GM18868 (cell line): ENCODE measurements at regions not wholly inside any gene's neighbourhood (a gene's known extent, or its start where the extent isn't known, plus 50 kb on each side); places are given as distances from the start of the nearest gene placed in this dataset.

Experiments used
- ATAC-seq: cut with Tn5 transposase; IDR thresholded peaks from one replicate; pipeline ENCODE4 v1.9.1; 2021; ENCODE audit warnings: mild to moderate bottlenecking, moderate library complexity; ENCODE audit not compliant: unreplicated experiment

DNA sequence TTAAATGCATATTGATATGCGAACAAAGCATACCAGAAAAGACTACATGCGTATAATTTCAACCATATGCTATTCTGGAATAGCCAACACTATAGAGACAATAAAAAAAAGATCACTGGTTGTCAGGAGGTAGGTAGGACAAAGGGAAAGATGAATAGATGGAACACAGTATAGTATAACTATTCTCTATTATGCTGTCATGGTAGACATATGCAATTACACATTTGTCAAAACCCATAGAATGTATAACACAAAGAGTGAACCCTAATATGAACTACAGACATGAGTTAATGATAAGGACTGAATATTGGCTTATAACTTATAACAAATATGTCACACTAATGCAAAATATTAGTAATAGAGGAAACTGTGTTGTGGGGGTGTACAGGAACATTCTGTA, 460.8 kb downstream of the TAF11L14 start:
- no peak for ATAC-seq

DNA sequence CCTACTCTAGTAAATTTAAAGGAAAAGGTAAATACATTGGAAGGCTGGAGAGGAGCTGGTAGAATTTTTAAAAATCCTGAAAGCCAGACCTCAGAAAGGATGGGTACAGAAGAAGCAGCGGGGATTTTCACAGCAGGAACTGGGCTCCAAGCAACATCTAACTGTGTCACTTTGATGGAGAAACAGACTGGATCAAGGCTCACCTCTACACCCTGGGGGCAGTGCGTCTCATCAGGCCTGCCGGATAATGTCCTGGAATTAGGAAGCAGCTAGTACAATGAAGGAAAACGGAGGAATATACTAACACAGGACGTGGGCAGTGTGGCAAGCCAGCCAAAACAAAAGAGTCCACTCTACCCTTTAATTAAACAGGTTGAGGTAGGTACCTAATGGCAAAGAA, 463.6 kb downstream of the TAF11L14 start:
- no peak for ATAC-seq

DNA sequence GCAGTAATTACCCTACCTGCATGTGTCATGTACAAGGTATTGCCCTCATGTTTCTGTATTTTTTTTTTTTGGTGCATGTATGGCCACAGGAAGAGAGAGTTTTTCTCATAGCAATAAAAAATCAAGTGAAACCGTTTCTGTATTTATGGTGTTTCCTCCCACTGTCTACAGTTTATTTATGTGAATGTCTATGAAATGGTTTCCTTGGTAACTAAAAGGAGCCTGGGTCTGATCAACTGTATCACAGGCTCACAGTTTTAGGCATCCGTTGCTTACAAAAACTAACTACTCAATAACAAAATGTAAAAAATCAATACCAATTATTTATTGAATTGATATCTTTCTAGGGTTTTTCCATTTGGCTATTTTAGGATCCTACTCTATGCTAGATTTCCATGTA, 464.4 kb downstream of the TAF11L14 start:
- ATAC-seq, result no peak

DNA sequence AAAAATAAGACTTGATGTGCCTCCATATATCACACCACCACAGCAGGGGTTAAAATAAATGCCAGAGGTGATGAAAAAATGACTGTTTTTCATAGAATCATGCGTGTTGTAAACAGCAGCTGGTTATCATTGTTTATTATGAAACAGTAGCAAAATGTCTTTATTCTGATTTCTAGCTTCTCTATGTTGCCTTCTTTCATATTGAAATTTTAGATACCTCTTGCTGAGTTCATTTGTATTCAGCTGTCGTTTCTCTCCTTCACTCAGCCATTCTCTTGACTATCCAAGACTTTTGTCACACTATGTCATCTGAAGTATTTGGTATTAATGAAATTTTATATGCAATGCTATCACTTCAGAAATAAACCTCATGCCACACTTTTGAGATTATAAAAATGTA, 465.0 kb downstream of the TAF11L14 start:
- ATAC-seq, result no peak

DNA sequence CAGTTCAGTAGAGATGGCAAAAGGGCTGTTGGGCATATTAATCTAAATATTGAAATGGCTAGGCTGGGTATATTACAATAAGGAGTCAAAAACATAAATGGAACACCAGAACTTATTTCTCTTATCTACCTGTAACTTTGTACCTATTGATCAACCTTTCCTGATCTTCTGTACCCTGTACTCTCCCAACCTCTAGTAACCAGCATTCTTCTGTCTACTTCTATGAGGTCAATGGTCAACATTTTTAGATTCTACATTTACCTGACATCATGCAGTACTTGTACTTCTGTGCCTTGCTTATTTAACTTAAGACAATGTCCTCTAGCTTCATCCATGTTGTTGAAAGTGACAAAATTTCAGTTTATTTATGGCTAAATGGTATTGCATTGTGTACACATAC, 467.3 kb downstream of the TAF11L14 start:
- no peak for ATAC-seq

DNA sequence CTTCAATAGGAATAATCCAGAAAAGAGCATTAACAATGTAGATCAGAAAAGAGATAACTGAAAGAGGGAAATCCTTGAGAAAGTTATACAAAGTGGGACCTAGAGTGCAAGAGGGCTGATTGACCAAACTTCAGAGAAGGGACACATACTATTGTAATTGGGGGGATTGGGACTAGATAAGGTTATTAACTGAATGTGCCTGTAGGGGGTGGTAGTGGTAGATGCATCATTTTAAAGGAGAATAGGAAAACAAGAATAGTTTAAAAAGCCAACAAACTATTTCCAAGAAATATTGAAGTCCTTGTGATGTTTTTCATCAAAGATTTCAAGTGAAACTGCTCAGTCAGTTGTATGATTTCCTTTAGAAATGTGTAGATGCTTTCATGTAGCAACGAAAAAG, 468.5 kb downstream of the TAF11L14 start:
- ATAC-seq, result no peak

DNA sequence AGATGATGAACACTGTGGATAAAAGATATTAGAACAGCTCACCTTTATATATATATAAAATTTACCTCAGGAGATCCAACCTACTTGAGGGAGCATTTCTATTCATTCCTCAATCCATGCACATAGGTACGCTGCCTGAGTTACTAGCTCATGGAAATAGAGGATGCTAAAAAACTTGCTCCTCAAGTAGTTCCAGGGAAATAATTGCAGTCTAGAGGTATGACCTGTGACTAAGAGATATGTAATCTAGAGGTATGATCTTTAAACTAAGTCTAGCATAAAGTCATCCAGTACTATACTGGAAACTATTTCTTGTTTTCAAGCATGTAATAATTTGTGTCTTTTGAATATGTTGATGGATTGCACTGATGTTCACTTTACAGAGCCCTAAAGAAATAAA, 471.2 kb downstream of the TAF11L14 start:
- ATAC-seq, result no peak

DNA sequence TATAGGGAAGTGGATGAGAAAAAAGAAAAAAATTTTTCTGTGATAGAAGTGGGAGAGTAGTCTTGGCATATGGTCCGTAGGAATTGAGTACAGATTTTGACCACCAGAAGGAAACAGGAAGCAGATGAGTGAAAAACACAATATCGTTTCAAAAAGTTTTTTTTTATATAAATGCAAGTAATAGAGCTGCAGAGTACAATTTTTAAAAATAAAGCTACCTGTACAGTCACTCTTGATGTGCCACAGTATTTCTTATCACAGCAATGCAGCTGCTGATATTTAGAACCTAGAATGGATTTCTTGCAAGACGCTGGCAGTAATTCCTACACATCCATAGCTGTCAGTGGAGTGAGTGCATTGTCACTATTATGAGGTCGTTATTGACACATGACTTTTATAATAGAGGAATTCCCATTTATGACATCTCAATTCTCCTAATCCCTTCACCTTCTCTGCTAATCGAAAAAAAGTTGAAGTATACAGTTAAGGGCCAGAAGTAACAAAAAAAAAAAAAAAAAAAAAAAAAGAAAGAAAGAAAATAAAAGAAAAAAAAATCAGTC, 477.7 kb downstream of the TAF11L14 start:
- no peak for ATAC-seq

DNA sequence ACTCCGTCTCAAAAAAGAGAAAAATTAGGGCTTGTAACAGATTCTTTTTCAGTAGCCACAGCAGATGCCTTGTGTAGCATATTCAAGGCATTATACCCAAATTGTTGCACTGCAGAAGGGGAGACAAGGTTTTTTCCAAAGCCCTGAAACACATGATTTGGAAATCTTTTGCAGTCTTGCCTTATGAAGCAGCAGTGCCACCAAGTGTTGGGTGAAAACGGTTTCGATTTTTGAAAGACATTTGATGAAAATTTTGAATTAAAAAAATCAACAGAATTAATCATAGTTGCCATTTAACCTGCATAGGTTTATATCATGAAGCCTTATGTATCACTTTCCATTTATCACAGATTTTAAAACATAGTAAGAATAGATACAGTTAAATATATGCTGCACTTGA, 479.5 kb downstream of the TAF11L14 start:
- no peak for ATAC-seq

DNA sequence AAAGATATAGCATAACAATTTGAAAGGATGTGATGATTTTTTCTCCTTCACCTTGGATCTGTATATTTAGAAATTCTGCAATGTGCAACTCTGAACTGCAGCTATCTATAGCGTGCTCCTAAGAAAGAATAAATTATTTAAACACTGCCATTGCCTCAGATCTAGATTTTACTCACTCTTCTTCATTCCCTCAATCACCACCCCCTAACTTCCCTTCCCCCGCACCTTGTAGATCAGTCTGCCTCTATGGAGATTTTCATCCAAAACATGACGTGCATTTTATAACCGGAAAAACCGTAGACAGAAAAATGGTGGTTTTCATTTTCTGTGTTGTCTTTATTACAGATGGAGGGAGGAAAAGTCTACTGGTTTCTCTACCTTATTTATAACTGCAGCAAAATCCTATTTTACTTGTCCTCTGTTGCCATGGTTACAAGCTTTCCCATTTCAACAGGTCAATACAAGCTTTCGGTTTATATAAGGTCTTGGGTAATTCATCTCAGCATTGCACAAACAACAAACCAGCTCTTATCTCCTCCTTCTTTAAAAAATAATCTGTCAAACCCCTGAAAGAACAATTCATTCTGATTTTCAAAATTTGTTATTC, 480.0 kb downstream of the TAF11L14 start:
- ATAC-seq, result no peak

DNA sequence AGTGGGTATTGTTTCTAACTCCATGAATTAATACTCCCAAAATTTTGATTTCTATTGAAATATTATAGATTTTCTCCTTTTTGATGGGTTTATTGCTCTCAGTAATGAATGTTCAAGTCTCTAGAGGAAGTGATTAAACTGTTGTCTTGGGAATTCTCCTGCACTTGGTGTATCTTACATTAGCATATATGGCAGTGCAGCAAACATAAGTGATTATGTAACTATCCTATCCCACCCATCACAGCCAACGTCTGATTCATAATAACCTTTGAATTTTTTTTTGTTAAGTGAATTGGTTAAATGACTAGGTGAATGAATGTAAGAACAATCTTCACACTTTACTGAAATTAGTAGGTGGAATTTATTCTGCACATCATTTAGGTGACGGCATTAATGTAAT, 483.7 kb downstream of the TAF11L14 start:
- no peak for ATAC-seq

DNA sequence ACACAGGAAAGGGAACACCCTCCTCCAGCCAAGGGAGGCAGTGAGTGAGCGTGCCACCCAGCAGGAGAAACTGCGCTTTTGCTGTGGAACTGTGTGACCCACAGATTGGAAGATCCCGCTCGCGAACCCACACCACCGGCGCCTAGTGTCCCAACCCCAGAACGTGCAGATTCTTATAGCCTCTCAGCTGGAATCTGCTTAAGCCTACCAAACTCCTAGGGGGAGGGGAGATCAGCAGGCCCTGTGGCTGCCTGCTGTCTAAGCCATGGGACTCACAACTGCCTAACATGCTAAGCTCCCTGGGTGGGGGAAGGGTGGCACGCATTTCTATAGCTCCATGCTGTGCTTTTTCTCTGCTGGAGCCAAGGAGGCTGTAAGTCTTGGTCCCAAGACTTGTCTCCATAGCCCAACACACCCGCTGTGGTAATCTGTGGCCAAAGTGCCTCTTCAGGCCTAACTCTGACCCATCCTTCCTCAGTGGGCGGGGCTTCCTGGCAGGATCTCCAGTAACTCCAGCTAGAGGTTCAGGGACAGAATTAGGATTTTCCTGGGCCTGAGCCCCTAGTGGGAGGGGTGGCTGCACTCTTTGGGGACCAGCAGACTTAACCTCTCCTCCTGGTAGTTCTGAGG, 485.0 kb downstream of the TAF11L14 start:
- ATAC-seq, result no peak

DNA sequence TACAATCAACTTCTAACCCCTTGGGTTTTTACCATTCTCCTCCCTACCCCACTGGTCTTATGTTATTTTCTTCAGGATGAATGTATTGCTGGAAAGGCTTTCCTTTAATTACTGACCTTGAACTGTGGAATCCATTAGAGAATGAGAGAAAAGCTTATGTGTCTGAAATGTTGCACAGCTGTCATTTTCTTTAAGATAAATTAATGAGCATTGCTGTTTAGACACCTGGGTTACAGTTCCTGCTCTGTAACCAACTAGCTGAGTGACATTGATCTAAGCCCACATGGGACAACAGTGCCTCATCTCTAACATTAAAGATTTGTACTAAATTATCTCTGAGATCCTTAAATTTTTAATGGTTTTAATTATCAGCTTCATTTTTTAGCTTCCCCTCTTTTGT, 507.0 kb downstream of the TAF11L14 start:
- ATAC-seq, result no peak

DNA sequence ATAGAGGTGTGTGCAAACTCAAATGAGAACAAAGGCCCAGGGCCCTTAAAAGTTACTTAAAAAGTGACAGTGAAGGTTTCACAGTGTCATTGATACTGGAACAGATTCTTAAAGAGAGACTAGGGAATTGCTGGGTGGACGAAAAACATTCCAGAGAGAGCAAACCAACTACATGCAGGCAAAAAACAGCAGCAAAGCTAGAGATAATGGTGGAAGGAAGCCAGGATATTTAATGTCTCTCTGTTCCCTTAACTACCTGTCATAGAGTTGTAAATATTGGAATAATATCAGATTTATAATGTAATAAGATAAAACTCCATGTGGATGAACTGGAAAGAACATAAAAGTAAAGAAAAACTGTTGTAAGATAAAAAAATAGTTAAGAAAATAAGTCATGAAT, 508.6 kb downstream of the TAF11L14 start:
- no peak for ATAC-seq

DNA sequence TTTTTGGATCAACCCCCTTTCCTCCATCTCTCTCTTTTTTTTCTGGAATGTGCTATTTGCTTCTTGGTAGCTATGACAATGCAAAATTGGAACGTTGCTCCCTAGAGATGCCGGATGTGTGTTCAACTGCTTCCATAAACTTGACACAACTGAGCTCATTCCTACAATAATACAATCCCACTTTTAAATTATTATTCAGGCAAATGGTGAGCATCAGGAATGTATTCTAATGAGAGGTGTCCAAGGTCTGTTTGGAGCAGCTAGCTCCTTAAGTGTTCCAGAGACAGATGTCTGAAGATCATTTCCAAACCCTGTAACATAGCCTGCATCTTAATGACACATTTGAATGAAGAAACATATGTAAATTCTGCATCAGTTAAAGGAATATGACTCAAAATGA, 518.4 kb downstream of the TAF11L14 start:
- ATAC-seq, result no peak

DNA sequence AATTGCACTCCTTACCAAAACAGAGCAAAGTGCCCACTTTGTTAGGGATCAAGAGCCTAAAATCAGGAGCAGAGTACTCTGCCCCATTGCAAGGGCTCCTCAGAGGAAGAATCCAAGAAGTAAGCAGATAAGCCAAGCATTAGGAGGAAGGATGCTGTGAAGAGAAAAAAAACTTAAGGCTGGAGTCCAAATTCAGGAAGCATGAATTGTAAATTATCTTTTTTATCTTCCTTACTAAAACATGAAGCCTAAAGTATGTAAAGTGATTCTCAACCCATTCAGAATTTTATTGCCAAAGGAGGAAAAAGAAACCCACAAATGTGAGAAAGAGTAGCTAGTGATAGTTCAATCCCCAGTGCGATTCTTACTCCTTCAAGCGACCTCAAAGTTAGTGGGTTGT, 523.9 kb downstream of the TAF11L14 start:
- ATAC-seq, result no peak

DNA sequence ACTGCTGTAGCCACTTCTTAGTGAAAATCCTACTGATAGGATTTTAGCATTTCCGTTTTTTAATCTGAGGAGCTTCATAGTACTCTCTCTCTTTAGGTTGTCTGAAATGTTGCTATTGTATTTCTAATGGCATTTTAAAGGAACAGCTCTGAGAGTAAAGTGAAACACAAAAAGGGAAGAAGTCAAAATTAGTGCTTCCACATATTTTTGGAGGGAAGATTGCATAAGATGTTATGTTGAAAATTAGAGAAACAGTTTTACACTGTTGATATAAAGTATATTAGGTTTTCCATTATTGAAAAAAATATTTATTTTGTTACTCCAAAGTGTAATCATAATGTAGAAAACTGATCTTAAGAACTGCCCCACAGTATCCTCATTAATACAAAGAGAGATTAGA, 525.1 kb downstream of the TAF11L14 start:
- ATAC-seq, result no peak

DNA sequence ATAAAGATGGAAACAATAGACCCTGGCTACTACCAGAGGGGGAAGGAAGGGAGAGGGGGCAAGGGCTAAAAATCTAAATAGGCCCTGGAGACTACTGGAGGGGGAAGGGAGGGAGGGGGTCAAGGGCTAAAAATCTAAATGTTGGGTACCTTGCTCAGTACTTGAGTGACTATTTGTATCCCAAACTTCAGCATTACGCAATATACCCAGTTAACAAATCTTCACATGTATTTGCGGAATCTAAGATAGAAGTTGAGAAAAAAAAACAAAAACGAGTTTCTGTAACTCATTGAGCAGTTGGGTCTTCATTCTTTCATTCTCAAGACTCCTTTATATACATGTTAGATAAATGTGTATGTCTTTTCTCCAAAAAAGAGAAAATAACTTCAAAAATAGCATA, 537.4 kb downstream of the TAF11L14 start:
- ATAC-seq, result no peak

DNA sequence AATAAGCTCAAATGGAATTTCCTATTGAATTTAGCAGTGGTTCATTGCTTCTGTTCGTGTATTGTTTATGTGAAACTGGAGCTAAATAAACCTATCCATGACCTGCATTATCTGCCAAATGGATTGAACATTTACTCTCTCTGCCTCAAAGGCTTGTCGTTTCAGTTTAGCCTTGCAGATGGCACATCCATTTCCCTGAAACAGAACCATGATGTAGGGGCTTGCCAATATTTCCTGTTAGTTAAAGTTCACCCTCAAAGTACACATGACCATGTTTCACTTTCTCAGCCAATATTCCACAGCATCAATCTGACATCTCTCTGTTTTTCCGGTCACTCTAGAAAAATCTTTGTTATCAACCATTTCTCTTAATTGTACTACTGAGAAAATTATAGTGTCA, 545.3 kb downstream of the TAF11L14 start:
- ATAC-seq, result no peak

DNA sequence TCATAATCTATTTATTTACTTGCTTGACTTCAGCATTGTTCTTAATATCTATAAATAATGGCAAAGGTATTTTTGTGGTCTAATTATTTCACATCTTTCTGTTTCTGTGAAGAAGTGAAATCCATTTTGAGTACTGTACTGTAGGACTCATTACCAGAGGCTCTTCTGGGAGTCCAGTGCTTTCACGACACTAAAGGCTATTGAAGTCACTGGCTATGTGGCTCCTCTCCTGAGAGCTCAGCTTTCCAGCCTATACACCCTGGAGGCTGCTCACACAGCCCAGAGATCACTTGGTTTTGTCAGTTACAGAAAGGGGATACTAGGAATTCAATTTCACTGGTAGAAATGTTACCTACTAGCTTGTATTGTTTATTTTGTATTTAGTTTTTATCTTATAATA, 547.3 kb downstream of the TAF11L14 start:
- ATAC-seq, result no peak

DNA sequence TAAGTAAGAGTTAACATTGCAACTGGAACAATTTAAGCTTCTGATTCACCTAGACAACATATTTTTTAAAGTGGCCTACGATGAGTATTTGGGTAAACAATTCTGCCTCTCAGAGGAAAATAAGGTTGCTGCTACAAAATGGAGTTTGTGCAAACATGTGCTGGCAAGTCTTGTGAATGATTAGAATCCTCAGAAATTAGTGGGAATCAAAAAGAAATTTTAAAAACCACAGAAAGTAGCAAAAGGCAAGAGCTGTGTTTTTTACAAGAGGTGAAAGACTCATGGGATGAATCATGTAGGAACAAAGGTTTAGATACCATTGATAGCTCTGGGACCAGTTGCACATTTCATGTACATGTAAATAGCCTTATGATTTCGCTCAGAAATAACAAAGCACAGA, 561.6 kb downstream of the TAF11L14 start:
- no peak for ATAC-seq

DNA sequence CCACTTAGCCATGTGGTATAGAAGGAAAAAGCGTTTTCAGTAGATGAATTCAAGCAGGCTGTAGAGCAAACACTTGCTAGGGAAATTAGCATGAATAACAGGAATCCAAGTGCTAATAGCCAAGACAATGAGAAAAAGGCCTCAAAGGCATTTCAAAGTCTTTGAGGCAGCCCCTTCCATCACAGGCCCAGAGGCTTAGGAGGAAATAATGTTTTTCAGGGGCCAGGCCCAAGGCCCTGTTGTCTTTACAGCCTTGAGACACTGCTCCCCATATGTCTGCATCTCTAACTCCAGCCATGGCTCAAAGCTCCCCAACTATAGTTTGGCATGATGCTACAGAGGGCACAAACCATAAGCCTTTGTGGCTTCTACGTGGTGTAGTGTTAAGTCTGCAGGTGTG, 563.5 kb downstream of the TAF11L14 start:
- no peak for ATAC-seq

DNA sequence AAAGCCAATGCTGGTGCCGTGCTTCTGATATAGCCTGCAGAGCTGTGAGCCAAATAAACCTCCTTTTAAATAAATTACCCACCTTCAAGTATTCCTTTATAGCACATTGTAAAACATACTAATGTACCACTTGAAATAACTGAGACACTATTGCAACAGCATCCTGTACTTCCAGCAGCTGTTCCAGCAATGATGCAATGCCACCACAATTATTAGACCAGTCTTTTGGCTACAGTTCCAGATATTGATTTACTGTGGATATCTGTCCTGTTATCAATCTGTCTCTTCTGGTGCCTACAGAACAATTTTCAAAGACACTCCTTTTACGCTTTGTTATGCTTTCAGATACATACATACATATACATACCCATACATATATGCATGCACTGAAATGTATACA, 567.9 kb downstream of the TAF11L14 start:
- ATAC-seq, result no peak
